ENCODE measurements at regions not wholly inside any gene's neighbourhood (a gene's known extent, or its start where the extent isn't known, plus 50 kb on each side); places are given as distances from the start of the nearest gene placed in this dataset.
A peak's percentile ranks its signal among the peaks of the same experiment; 100 is the strongest.

GRCh38 chr4:112889199-112889598, 160.3 kb upstream of the ANK2 start:
- H3K4me3 ChIP-seq (ENCODE audit: extremely low read depth, insufficient read depth, low read length, poor library complexity, severe bottlenecking), result no peak overlapping the region
- H3K36me3 ChIP-seq (ENCODE audit: control insufficient read depth, insufficient read depth, low read length), result no peaks in the 10 kb centered on the region
- no peak overlapping the region for H3K27ac ChIP-seq (ENCODE audit: low read depth, low read length, severe bottlenecking)

DNA sequence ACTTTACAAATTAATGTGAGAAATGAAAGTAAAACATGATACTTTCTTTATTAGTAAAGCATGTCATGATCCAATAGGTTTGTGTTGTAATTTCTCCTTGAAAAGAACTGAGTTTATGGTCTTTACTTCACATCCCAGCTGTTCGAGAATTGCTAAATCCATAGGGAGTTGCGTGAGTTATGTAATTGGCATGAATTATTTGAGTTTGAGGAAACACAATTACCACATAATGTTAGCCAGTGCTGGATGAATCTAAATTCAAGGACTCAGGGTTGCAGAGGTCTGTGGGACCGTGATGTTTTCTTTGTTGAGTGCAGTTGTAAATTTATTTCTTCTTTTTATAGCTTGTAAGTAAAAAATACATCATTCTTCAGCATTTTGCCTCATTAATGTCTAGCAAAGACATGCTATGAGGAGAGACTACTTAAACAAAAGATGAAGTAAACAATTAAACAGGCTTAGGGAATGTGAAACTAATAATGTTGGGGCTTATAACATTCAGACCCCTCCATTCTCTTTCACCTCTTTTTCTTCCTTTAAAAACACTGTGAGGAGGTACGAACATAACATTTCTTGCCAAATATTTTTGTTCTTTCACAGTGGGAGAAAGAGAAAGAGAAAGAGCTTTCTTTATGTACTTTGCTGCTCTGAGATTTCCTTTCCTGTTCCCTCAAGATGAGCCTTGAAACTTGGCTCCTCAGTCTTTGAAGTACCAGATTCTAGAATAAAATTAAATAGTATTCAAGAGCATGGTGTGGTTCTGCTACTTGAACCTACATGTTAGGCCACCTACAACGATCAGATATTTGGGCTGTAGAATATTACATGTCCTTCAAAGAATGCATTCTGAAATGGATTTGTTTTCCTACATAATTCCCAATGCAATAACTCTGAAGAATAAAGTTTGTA, 159.6 kb upstream of the ANK2 start:
- H3K4me3 ChIP-seq (ENCODE audit: extremely low read depth, insufficient read depth, low read length, poor library complexity, severe bottlenecking), result no peak overlapping the region
- WGBS, 2 experiments (ENCODE audit: insufficient coverage in 2 of 2), result 90% methylated on average over 3 of the region's 5 CpGs; no CpG with 5 or more reads in 1 of the 2 experiments

More at GRCh38 chr4:112889199-112889598, 160.3 kb upstream of the ANK2 start:
- Histone ChIP-seq H3K4me1 (ENCODE audit: control insufficient read depth, insufficient read depth, low read length, poor library complexity, severe bottlenecking) (no peaks in the 10 kb centered on the region), H3K9me3 (ENCODE audit: control insufficient read depth, low read length) (no peaks in the 10 kb centered on the region)

DNA sequence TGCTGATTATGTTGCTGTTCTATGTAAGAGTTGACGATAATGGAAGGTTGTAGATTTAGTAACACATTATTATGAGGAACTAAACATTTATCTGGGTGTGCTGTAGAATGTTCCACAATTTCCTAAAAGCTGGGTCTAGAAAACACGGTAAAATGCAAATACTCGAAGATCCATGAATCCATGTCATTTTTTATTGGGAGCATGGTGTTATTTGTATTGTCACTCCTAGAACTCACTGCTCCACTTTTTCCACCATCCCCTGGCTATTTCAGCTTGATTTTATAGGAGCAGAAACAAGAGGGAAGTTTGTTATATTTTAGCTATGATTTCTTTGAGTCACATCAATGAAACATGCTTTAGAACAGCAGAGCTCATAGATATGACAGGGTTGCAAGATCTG, 155.0 kb upstream of the ANK2 start:
- Histone ChIP-seq H3K4me3 (ENCODE audit: extremely low read depth, insufficient read depth, low read length, poor library complexity, severe bottlenecking) (no peak overlapping the region), H3K9me3 (ENCODE audit: control insufficient read depth, low read length) (no peaks in the 10 kb centered on the region), H3K27ac (ENCODE audit: low read depth, low read length, severe bottlenecking) (no peak overlapping the region), H3K4me1 (ENCODE audit: control insufficient read depth, insufficient read depth, low read length, poor library complexity, severe bottlenecking) (peaks cover 31% of the 10 kb centered on the region), H3K36me3 (ENCODE audit: control insufficient read depth, insufficient read depth, low read length) (no peaks in the 10 kb centered on the region)
- WGBS, 2 experiments (ENCODE audit: insufficient coverage in 2 of 2), result no CpG with 5 or more reads among the region's 3 CpGs

More for the DNA sequence above, 159.6 kb upstream of the ANK2 start:
- Histone ChIP-seq H3K9me3 (ENCODE audit: control insufficient read depth, low read length) (no peaks in the 10 kb centered on the region), H3K4me1 (ENCODE audit: control insufficient read depth, insufficient read depth, low read length, poor library complexity, severe bottlenecking) (no peaks in the 10 kb centered on the region), H3K27ac (ENCODE audit: low read depth, low read length, severe bottlenecking) (no peak overlapping the region), H3K36me3 (ENCODE audit: control insufficient read depth, insufficient read depth, low read length) (no peaks in the 10 kb centered on the region)

GRCh38 chr4:112894951-112895350, 154.5 kb upstream of the ANK2 start:
- H3K27ac ChIP-seq (ENCODE audit: low read depth, low read length, severe bottlenecking), result no peak overlapping the region
- no peaks in the 10 kb centered on the region for H3K36me3 ChIP-seq (ENCODE audit: control insufficient read depth, insufficient read depth, low read length)
- peaks cover 36% of the 10 kb centered on the region for H3K4me1 ChIP-seq (ENCODE audit: control insufficient read depth, insufficient read depth, low read length, poor library complexity, severe bottlenecking)
- WGBS, 2 experiments (ENCODE audit: insufficient coverage in 2 of 2), result 80 to 100% methylated on average over 1 of the region's 1 CpG
- H3K4me3 ChIP-seq (ENCODE audit: extremely low read depth, insufficient read depth, low read length, poor library complexity, severe bottlenecking), result no peak overlapping the region
- H3K9me3 ChIP-seq (ENCODE audit: control insufficient read depth, low read length), result no peaks in the 10 kb centered on the region

DNA sequence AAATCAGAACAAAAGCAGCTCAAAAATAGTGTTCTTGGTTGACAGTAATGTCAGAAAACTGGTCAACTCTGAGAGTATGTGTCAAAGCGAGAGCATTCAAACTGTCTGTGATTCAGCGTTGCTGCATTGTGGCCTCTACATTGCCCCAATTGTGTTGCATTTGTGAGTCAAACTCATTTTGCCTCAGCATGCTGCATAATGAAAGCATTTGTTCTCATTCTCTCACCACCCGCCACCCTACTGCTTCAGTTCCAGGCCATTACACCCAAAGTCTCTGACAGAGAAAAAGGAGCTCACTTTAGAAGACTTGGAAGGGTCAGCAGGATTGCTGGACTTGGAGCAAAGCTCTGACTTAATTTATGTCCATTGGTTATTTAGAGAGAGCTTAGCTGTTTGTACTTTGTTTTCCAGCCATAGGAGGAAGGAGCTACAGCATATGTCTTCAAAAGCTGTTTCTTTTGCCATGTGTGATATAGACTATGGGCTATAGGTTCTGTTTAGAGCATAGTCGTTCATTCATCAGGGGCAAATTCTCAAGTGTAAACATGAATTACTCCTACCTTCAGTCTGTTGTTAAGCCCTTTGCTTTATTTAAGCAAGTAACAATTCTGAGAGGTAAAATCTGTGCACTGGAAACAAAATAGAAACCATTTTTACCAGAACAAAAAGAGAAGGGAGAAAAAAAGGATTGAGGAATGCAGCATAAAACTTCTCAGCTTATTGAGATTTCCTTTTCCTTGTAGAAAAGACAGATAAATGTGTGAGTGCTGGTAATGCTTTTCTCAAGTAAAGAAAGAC, 153.4 kb upstream of the ANK2 start:
- Histone ChIP-seq H3K36me3 (ENCODE audit: control insufficient read depth, insufficient read depth, low read length) (no peaks in the 10 kb centered on the region), H3K27ac (ENCODE audit: low read depth, low read length, severe bottlenecking) (peak overlapping the region; percentile 77), H3K4me1 (ENCODE audit: control insufficient read depth, insufficient read depth, low read length, poor library complexity, severe bottlenecking) (peaks cover 37% of the 10 kb centered on the region), H3K4me3 (ENCODE audit: extremely low read depth, insufficient read depth, low read length, poor library complexity, severe bottlenecking) (no peak overlapping the region), H3K9me3 (ENCODE audit: control insufficient read depth, low read length) (no peaks in the 10 kb centered on the region)
- WGBS, 2 experiments (ENCODE audit: insufficient coverage in 2 of 2), result 23 to 54% methylated on average over 2 to 3 of the region's 4 CpGs

DNA sequence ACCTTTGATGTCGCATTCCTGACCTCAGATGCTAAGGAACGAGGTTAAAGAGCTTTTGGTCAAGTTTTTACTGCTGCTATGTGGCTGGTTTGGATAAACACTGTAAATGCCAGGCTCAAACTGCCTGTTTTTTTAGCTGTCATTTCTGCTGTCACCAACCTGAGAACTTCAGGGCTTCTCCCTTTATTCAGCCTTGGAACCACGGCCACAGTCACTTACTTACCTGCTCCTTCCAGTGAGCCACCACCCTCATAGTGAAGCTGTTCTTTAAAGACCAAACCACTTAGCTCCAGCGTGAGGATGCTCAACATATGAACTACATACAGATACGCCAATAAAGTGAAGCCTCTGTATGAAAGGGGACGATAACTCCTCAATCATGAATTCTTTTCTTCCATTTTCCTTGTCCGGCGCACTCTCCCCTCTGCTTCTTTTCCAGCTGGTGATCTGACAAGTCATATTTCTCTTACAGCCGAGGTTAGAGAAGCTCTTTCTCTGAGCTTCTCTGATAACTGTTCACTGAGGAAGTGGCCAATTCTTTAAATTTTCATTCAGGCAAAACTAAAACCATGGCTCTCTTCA, 152.8 kb upstream of the ANK2 start:
- H3K4me1 ChIP-seq (ENCODE audit: control insufficient read depth, insufficient read depth, low read length, poor library complexity, severe bottlenecking), result peaks cover 38% of the 10 kb centered on the region
- 82 to 88% methylated on average over 5 to 9 of the region's 9 CpGs for WGBS, 2 experiments (ENCODE audit: insufficient coverage in 2 of 2)
- no peaks in the 10 kb centered on the region for H3K36me3 ChIP-seq (ENCODE audit: control insufficient read depth, insufficient read depth, low read length)
- H3K9me3 ChIP-seq (ENCODE audit: control insufficient read depth, low read length), result no peaks in the 10 kb centered on the region
- H3K27ac ChIP-seq (ENCODE audit: low read depth, low read length, severe bottlenecking), result peak overlapping the region; percentile 77
- no peak overlapping the region for H3K4me3 ChIP-seq (ENCODE audit: extremely low read depth, insufficient read depth, low read length, poor library complexity, severe bottlenecking)

GRCh38 chr4:112897543-112897942, 151.9 kb upstream of the ANK2 start:
- Histone ChIP-seq H3K27ac (ENCODE audit: low read depth, low read length, severe bottlenecking) (peak overlapping the region; percentile 77), H3K4me1 (ENCODE audit: control insufficient read depth, insufficient read depth, low read length, poor library complexity, severe bottlenecking) (peaks cover 46% of the 10 kb centered on the region), H3K9me3 (ENCODE audit: control insufficient read depth, low read length) (no peaks in the 10 kb centered on the region), H3K36me3 (ENCODE audit: control insufficient read depth, insufficient read depth, low read length) (no peaks in the 10 kb centered on the region), H3K4me3 (ENCODE audit: extremely low read depth, insufficient read depth, low read length, poor library complexity, severe bottlenecking) (no peak overlapping the region)
- WGBS, 2 experiments (ENCODE audit: insufficient coverage in 2 of 2), result 25% methylated on average over 2 of the region's 2 CpGs; no CpG with 5 or more reads in 1 of the 2 experiments

GRCh38 chr4:112898357-112899141, 150.9 kb upstream of the ANK2 start:
- WGBS, 2 experiments (ENCODE audit: insufficient coverage in 2 of 2), result 0 to 8% methylated on average over 1 to 2 of the region's 4 CpGs
- H3K9me3 ChIP-seq (ENCODE audit: control insufficient read depth, low read length), result no peaks in the 10 kb centered on the region
- peak overlapping the region; percentile 72 for H3K27ac ChIP-seq (ENCODE audit: low read depth, low read length, severe bottlenecking)
- H3K4me1 ChIP-seq (ENCODE audit: control insufficient read depth, insufficient read depth, low read length, poor library complexity, severe bottlenecking), result peaks cover 46% of the 10 kb centered on the region
- H3K4me3 ChIP-seq (ENCODE audit: extremely low read depth, insufficient read depth, low read length, poor library complexity, severe bottlenecking), result no peak overlapping the region
- no peaks in the 10 kb centered on the region for H3K36me3 ChIP-seq (ENCODE audit: control insufficient read depth, insufficient read depth, low read length)

- H3K36me3 ChIP-seq (ENCODE audit: control insufficient read depth, insufficient read depth, low read length), result no peaks in the 10 kb centered on the region
- no peaks in the 10 kb centered on the region for H3K9me3 ChIP-seq (ENCODE audit: control insufficient read depth, low read length)
- WGBS, 2 experiments (ENCODE audit: insufficient coverage in 2 of 2), result no CpG with 5 or more reads among the region's 2 CpGs
- H3K4me1 ChIP-seq (ENCODE audit: control insufficient read depth, insufficient read depth, low read length, poor library complexity, severe bottlenecking), result peaks cover 45% of the 10 kb centered on the region
- H3K27ac ChIP-seq (ENCODE audit: low read depth, low read length, severe bottlenecking), result no peak overlapping the region
- H3K4me3 ChIP-seq (ENCODE audit: extremely low read depth, insufficient read depth, low read length, poor library complexity, severe bottlenecking), result no peak overlapping the region
Measured at GRCh38 chr4:112900416-112900815, 149.0 kb upstream of the ANK2 start.

GRCh38 chr4:112901962-112902411, 147.5 kb upstream of the ANK2 start:
- Histone ChIP-seq H3K4me1 (ENCODE audit: control insufficient read depth, insufficient read depth, low read length, poor library complexity, severe bottlenecking) (peaks cover 37% of the 10 kb centered on the region), H3K36me3 (ENCODE audit: control insufficient read depth, insufficient read depth, low read length) (no peaks in the 10 kb centered on the region), H3K9me3 (ENCODE audit: control insufficient read depth, low read length) (no peaks in the 10 kb centered on the region), H3K4me3 (ENCODE audit: extremely low read depth, insufficient read depth, low read length, poor library complexity, severe bottlenecking) (no peak overlapping the region), H3K27ac (ENCODE audit: low read depth, low read length, severe bottlenecking) (peak overlapping the region; percentile 71)
- WGBS, 2 experiments (ENCODE audit: insufficient coverage in 2 of 2), result 80% methylated on average over 1 of the region's 1 CpG; no CpG with 5 or more reads in 1 of the 2 experiments

All from mesodermal cell (in vitro differentiated cells).